H1 (cell line): ENCODE measurements at regions not wholly inside any gene's neighbourhood (a gene's known extent, or its start where the extent isn't known, plus 50 kb on each side); places are given as distances from the start of the nearest gene placed in this dataset.

Experiments
- EP300 ChIP-seq, 2 experiments: IDR thresholded peaks; 1 replicate in 1 of 2; 2 replicates in 1 of 2; pipeline ENCODE4 v1.6.1; 2011 to 2012; ENCODE audit warnings: low read depth in 2 of 2, low read length in 2 of 2, mild to moderate bottlenecking in 2 of 2, borderline replicate concordance in 1 of 2, inconsistent platforms in 1 of 2, moderate library complexity in 1 of 2
- NRF1 ChIP-seq: IDR thresholded peaks from 2 replicates; pipeline ENCODE4 v1.6.1; 2011; ENCODE audit warnings: mild to moderate bottlenecking, low read depth, low read length, improper control_type of control experiment
- TBP ChIP-seq: IDR thresholded peaks from 2 replicates; pipeline ENCODE4 v1.6.1; 2011; ENCODE audit warnings: low read depth, low read length, improper control_type of control experiment

- TF ChIP-seq TBP (no peak), EP300 (IDR thresholded peaks at IDR 0.05; ENCODE audit: borderline replicate concordance in 1 of 2, low read depth in 2 of 2, low read length in 2 of 2) (no peak), NRF1 (no peak)
These were observed 481.1 kb upstream of the HS6ST1 start for GRCh38 chr2:128799730-128800129.
